Uterus (tissue), 3 donors: ENCODE measurements at regions not wholly inside any gene's neighbourhood (a gene's known extent, or its start where the extent isn't known, plus 50 kb on each side); places are given as distances from the start of the nearest gene placed in this dataset.

Experiments used
- DNase-seq, 2 donors: peaks; one replicate each; pipeline ENCODE4 v3.0.0-alpha.2; 2019 to 2020
- H3K27ac ChIP-seq, 2 donors: fragments of 200-600 bp; sonication (generic); 1 replicate in 1 of 2; 2 replicates in 1 of 2; pipeline ENCODE4 v1.5.1; 2016 to 2018
- H3K27me3 ChIP-seq, 2 donors: fragments of 200-600 bp; sonication (generic); one replicate each; pipeline ENCODE4 v1.5.1; 2018 to 2019; ENCODE audit warnings: control low read depth in 1 of 2
- H3K36me3 ChIP-seq, 2 donors: fragments of 200-600 bp; sonication (generic); one replicate each; pipeline ENCODE4 v1.5.1; 2019; ENCODE audit warnings: control low read depth in 1 of 2
- H3K4me1 ChIP-seq, 2 donors: fragments of 200-600 bp; sonication (generic); one replicate each; pipeline ENCODE4 v1.5.1; 2018 to 2019; ENCODE audit warnings: control low read depth in 1 of 2
- H3K4me3 ChIP-seq, 2 donors: fragments of 200-600 bp; sonication (generic); 1 replicate in 1 of 2; 2 replicates in 1 of 2; pipeline ENCODE4 v1.5.1; 2018 to 2019; ENCODE audit warnings: mild to moderate bottlenecking in 1 of 2
- H3K9me3 ChIP-seq, 2 donors: fragments of 200-600 bp; sonication (generic); one replicate each; pipeline ENCODE4 v1.5.1; 2019; ENCODE audit warnings: control low read depth in 1 of 2
- CTCF ChIP-seq, 4 experiments: fragments of 200-600 bp in 2 of 4; fragments of 450-650 bp in 2 of 4; sonication (generic) in 2 of 4; IDR thresholded peaks; one replicate each; pipeline ENCODE4 v1.5.1; 2016 to 2019; ENCODE audit warnings: antibody characterized with exemption in 4 of 4, mild to moderate bottlenecking in 2 of 4, moderate library complexity in 1 of 4
- POLR2A ChIP-seq, 2 donors: fragments of 450-650 bp; IDR thresholded peaks; one replicate each; pipeline ENCODE4 v1.6.1; 2016; ENCODE audit warnings: antibody characterized with exemption in 2 of 2, mild to moderate bottlenecking in 1 of 2, moderate library complexity in 1 of 2
- intact Hi-C: fragments of 100-400 bp; cut with DNase I; formaldehyde crosslinking; loops from one replicate; pipeline ENCODE4 v1.15.1; 2023; ENCODE audit warnings: low total_unique reads
- donor health status: DM: yes; HTN: yes; CAD: no.

- no peaks in the 10 kb centered on the region for H3K9me3 ChIP-seq
- intact Hi-C loops = no loop called here
- no peaks in the 10 kb centered on the region for H3K36me3 ChIP-seq
- no peak overlapping the region for H3K27ac ChIP-seq
- H3K4me3 ChIP-seq = no peak overlapping the region
- no peak for TF ChIP-seq POLR2A (IDR thresholded peaks at IDR 0.05)
- TF ChIP-seq CTCF (IDR thresholded peaks at IDR 0.05) = no peak
- DNase-seq = no peak
- no peaks in the 10 kb centered on the region for H3K27me3 ChIP-seq
- no peaks in the 10 kb centered on the region for H3K4me1 ChIP-seq
Measured at GRCh38 chr4:89427782-89428181, 120.2 kb upstream of the GPRIN3 start.

DNA sequence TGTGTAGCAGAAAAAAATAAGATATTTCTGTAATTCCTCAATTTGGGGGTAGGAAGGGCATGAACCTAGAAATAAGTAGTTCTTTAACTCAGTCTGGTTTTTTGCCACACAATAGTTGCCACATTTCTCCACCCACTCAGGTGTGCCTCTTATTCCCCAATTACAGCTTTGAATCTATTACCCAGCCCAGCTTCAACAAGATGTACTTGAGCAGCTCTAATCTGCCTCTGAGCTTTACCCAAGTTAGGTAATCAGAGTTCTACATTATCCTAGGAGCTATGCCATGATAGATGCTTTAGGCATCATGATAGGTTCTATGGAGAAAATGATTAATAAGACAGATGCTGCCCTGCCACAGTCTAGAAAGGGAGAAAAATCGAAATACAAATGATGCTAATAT lies 117.4 kb upstream of the GPRIN3 start:
- H3K4me1 ChIP-seq = no peaks in the 10 kb centered on the region
- DNase-seq = no peak
- no peak overlapping the region for H3K4me3 ChIP-seq
- H3K27ac ChIP-seq = no peak overlapping the region
- intact Hi-C loops = no loop called here
- TF ChIP-seq CTCF (IDR thresholded peaks at IDR 0.05) (no peak), POLR2A (IDR thresholded peaks at IDR 0.05) (no peak)
- no peaks in the 10 kb centered on the region for H3K36me3 ChIP-seq
- H3K27me3 ChIP-seq = no peaks in the 10 kb centered on the region
- H3K9me3 ChIP-seq = no peaks in the 10 kb centered on the region

- Histone ChIP-seq H3K9me3 (no peaks in the 10 kb centered on the region), H3K4me3 (no peak overlapping the region), H3K27ac (no peak overlapping the region), H3K4me1 (no peaks in the 10 kb centered on the region), H3K27me3 (no peaks in the 10 kb centered on the region), H3K36me3 (no peaks in the 10 kb centered on the region)
- intact Hi-C loops = no loop called here
- no peak for DNase-seq
- TF ChIP-seq CTCF (IDR thresholded peaks at IDR 0.05) (no peak), POLR2A (IDR thresholded peaks at IDR 0.05) (no peak)
Measured at GRCh38 chr4:89422441-89422990, 114.9 kb upstream of the GPRIN3 start.

GRCh38 chr4:89420507-89420906 lies 112.9 kb upstream of the GPRIN3 start:
- intact Hi-C loops = no loop called here
- Histone ChIP-seq H3K9me3 (no peaks in the 10 kb centered on the region), H3K27me3 (no peaks in the 10 kb centered on the region), H3K27ac (no peak overlapping the region), H3K36me3 (no peaks in the 10 kb centered on the region), H3K4me3 (no peak overlapping the region), H3K4me1 (no peaks in the 10 kb centered on the region)
- DNase-seq = no peak
- TF ChIP-seq POLR2A (IDR thresholded peaks at IDR 0.05) = no peak
- TF ChIP-seq CTCF (IDR thresholded peaks at IDR 0.05) = no peak

DNA sequence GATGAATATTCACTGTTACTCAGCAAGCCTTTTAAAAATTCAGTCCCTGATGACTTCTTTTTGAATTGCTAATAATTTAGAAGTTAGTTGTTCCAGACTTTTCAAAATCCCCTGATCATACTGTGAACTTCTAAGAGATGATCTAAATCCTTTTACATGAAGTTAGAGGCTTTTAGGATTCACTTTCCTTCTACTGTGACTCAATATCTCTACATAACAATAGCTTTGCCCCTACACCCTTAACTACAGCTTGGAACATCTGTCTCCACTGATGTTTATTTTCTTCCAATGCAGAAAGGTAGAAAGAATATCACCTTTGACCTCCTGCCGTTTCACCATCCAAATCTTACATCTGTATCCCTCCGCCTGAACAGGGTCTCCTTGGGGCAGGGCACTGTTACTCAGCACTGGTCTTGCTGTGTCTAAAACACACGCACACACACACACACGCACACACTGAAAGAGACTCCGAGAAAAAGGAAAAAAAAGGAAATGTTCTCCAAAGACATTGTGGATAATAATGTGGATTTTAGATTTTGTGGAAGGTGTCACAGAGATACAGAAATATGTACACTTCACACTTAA lies 111.6 kb upstream of the GPRIN3 start:
- no peak for TF ChIP-seq POLR2A (IDR thresholded peaks at IDR 0.05)
- TF ChIP-seq CTCF (IDR thresholded peaks at IDR 0.05) = no peak
- Histone ChIP-seq H3K36me3 (no peaks in the 10 kb centered on the region), H3K27ac (no peak overlapping the region), H3K4me1 (no peaks in the 10 kb centered on the region), H3K9me3 (no peaks in the 10 kb centered on the region), H3K4me3 (no peak overlapping the region), H3K27me3 (no peaks in the 10 kb centered on the region)
- no peak for DNase-seq
- intact Hi-C loops = no loop called here
